ENCODE measurements at regions not wholly inside any gene's neighbourhood (a gene's known extent, or its start where the extent isn't known, plus 50 kb on each side); places are given as distances from the start of the nearest gene placed in this dataset.

- no peak for TF ChIP-seq CTCF (IDR thresholded peaks at IDR 0.05 in 2 of 3, conservative IDR thresholded peaks at IDR 0.05 in 1 of 3; ENCODE audit: control insufficient read depth in 2 of 3, extremely low read depth in 1 of 3, insufficient read depth in 1 of 3, low read depth in 3 of 3, low read length in 3 of 3)
- no peak for TF ChIP-seq BHLHE40 (IDR thresholded peaks at IDR 0.05; ENCODE audit: borderline replicate concordance in 1 of 2, low read depth in 2 of 2, low read length in 1 of 2)
- TF ChIP-seq RFX5 (IDR thresholded peaks at IDR 0.05; ENCODE audit: low read depth, low read length): no peak
Measured at GRCh38 chr12:67504026-67504425, 144.5 kb upstream of the DYRK2 start.

Measured in GM12878 (cell line).